NCI-H345 treated with DMSO at 0.1 percent for 48 hours (cell line): ENCODE measurements at regions not wholly inside any gene's neighbourhood (a gene's known extent, or its start where the extent isn't known, plus 50 kb on each side); places are given as distances from the start of the nearest gene placed in this dataset.

Source experiments
- DNase-seq: peaks from one replicate; lab custom pipeline; 2025; ENCODE audit not compliant: unreplicated experiment; lab: John Stamatoyannopoulos, UW

- DNase-seq, result no peak
Measured at GRCh38 chr1:184302346-184302745, 84.5 kb upstream of the C1orf21 start.

GRCh38 chr1:184310157-184310819, 76.5 kb upstream of the C1orf21 start:
- DNase-seq, result no peak

- DNase-seq, result no peak
Measured at GRCh38 chr1:184311580-184311979, 75.2 kb upstream of the C1orf21 start.

- DNase-seq, result no peak
Measured at GRCh38 chr1:184315254-184315653, 71.6 kb upstream of the C1orf21 start.

- DNase-seq, result no peak
Measured at GRCh38 chr1:184319879-184320278, 67.0 kb upstream of the C1orf21 start.

- no peak for DNase-seq
Measured at GRCh38 chr1:184322253-184322652, 64.6 kb upstream of the C1orf21 start.

- no peak for DNase-seq
Measured at GRCh38 chr1:184324972-184325371, 61.9 kb upstream of the C1orf21 start.

GRCh38 chr1:184326278-184326677, 60.6 kb upstream of the C1orf21 start:
- no peak for DNase-seq

GRCh38 chr1:184329245-184329953, 57.4 kb upstream of the C1orf21 start:
- DNase-seq, result no peak

- DNase-seq, result no peak
Measured at GRCh38 chr1:184329962-184330868, 56.6 kb upstream of the C1orf21 start.

GRCh38 chr1:184330875-184331274, 56.0 kb upstream of the C1orf21 start:
- DNase-seq, result no peak
